Naive B cell (primary cell): ENCODE measurements at regions not wholly inside any gene's neighbourhood (a gene's known extent, or its start where the extent isn't known, plus 50 kb on each side); places are given as distances from the start of the nearest gene placed in this dataset.
A peak's percentile ranks its signal among the peaks of the same experiment; 100 is the strongest.

ENCODE experiments used
- ATAC-seq, 2 donors: fragments of 150-1000 bp; cut with Tn5 transposase; 2 replicates each; pipeline ENCODE4 v1.10.0; 2021; ENCODE audit warnings: low read depth in 2 of 2, mild to moderate bottlenecking in 2 of 2, moderate library complexity in 2 of 2
- DNase-seq: peaks from one replicate; pipeline ENCODE4 v3.0.0; 2022
- H3K27ac Mint-ChIP-seq, 6 donors: one replicate each; pipeline ENCODE4 v1.8.0; 2020 to 2022; ENCODE audit warnings: mild to moderate bottlenecking in 6 of 6, mixed read lengths in 6 of 6, moderate library complexity in 5 of 6, inconsistent platforms in 2 of 6
- H3K27me3 Mint-ChIP-seq, 3 donors: one replicate each; pipeline ENCODE4 v1.8.0; 2021 to 2022; ENCODE audit warnings: mixed read lengths in 3 of 3, mild to moderate bottlenecking in 1 of 3
- H3K36me3 Mint-ChIP-seq, 2 donors: one replicate each; pipeline ENCODE4 v1.8.0; 2020 to 2022; ENCODE audit warnings: mixed read lengths in 2 of 2, inconsistent platforms in 1 of 2, mild to moderate bottlenecking in 1 of 2
- H3K4me1 Mint-ChIP-seq, 3 donors: one replicate each; pipeline ENCODE4 v1.8.0; 2020 to 2022; ENCODE audit warnings: mixed read lengths in 3 of 3, inconsistent platforms in 1 of 3, mild to moderate bottlenecking in 1 of 3, moderate library complexity in 1 of 3
- H3K4me3 Mint-ChIP-seq, 8 donors: one replicate each; pipeline ENCODE4 v1.8.0; 2020 to 2022; ENCODE audit warnings: mild to moderate bottlenecking in 8 of 8, mixed read lengths in 8 of 8, moderate library complexity in 8 of 8, inconsistent platforms in 2 of 8
- H3K9me3 Mint-ChIP-seq, 7 donors: one replicate each; pipeline ENCODE4 v1.8.0; 2020 to 2022; ENCODE audit warnings: mixed read lengths in 7 of 7, mild to moderate bottlenecking in 5 of 7, inconsistent platforms in 2 of 7, moderate library complexity in 1 of 7

DNA sequence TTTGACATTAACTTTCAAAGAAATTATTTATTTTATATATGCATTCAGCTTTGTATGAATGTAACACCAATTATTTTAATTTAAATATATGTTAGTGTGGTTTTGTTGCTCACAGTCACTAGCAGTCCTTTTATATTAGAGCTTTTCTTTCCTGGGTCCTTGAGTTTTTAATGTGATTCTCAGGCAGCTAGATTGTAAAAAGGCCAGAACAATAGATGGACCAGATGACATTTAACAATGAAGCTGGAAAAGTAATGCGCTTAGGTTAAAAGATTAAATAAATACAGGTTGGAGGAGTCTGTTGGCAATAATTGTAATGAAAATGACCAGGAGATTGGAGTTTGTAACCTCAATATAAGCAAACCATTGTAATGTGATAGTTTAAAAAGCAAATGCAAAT is 171.1 kb downstream of the FTCDNL1 start:
- DNase-seq: no peak
- H3K4me1 Mint-ChIP-seq: no peaks in the 10 kb centered on the region
- H3K27ac Mint-ChIP-seq: no peak overlapping the region
- H3K36me3 Mint-ChIP-seq: no peaks in the 10 kb centered on the region
- ATAC-seq: no peak
- H3K9me3 Mint-ChIP-seq: no peaks in the 10 kb centered on the region
- H3K4me3 Mint-ChIP-seq: no peak overlapping the region
- peaks cover 10 to 31% (median 16%) of the 10 kb centered on the region in 3 donors for H3K27me3 Mint-ChIP-seq

DNA sequence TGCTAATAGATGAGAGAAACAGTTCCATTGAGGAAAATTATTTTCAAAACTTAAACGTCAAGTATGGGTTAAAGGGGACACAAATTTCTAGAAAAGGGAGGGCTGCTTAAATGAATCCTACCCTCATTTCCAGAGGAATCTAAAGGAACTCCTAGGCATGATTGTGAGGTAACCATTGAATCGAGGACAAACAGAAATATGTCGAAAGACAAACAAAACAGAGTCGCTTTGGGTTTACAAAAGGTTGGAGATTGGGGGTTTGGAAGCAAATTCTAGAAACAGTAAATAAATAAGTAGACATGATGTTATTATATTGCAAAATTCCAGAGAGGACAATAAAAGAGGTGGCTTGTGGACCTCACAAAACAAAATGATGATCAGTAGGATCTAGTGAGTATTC is 173.1 kb downstream of the FTCDNL1 start:
- H3K36me3 Mint-ChIP-seq: no peaks in the 10 kb centered on the region
- no peak overlapping the region for H3K27ac Mint-ChIP-seq
- no peak for ATAC-seq
- no peak for DNase-seq
- H3K9me3 Mint-ChIP-seq: no peaks in the 10 kb centered on the region
- no peaks in the 10 kb centered on the region for H3K4me1 Mint-ChIP-seq
- no peak overlapping the region for H3K4me3 Mint-ChIP-seq
- H3K27me3 Mint-ChIP-seq: peaks cover 11 to 33% (median 17%) of the 10 kb centered on the region in 3 donors

DNA sequence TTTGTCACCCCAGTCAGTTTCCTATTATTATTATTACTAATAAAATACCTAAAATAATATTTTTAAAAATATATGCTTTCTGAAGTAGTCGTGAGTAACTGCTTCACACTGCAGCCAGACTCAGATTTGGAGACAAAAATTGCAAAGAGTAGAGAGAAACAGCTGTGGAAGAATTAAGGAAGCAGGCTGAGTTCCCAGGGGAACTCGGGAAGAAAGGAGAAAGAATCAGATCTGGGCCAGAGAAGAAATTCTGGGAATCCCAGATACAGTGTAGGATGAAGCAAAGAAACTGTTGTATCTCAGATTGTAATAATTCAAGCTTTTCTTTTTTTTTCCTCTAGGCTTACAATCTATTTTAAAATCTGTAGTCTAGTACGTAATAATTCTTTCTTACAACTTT is 182.3 kb downstream of the FTCDNL1 start:
- Mint-ChIP-seq H3K27ac (no peak overlapping the region), H3K36me3 (no peaks in the 10 kb centered on the region), H3K4me3 (no peak overlapping the region), H3K9me3 (peaks cover 0 to 3% (median 0%) of the 10 kb centered on the region in 7 donors), H3K27me3 (peaks cover 6 to 14% (median 10%) of the 10 kb centered on the region in 3 donors), H3K4me1 (no peaks in the 10 kb centered on the region)
- ATAC-seq (no peak), DNase-seq (no peak)

DNA sequence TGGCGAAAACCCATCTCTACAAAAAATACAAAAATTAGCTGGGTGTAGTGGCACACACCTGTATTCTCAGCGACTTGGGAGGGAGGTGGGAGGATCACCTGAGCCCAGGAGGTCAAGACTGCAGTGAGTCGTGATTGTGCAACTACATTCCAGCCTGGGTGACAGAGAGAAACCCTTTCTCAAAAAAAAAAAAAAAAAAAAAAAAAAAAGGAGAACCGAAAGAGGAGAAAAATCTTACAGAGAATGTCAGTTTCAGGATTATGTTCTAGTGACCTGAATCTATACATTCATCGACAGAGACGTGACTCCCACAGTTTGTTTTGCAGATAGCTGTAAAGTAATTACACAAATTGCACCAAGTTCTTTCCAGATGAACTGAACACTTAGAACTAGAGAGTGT is 187.8 kb downstream of the FTCDNL1 start:
- peaks cover 0 to 2% (median 0%) of the 10 kb centered on the region in 3 donors for H3K4me1 Mint-ChIP-seq
- H3K4me3 Mint-ChIP-seq: no peak overlapping the region
- peaks cover 0 to 10% (median 0%) of the 10 kb centered on the region in 7 donors for H3K9me3 Mint-ChIP-seq
- H3K36me3 Mint-ChIP-seq: peaks cover 0 to under 1% of the 10 kb centered on the region in 2 donors
- ATAC-seq (no peak), DNase-seq (no peak)
- no peak overlapping the region for H3K27ac Mint-ChIP-seq
- H3K27me3 Mint-ChIP-seq: peaks cover 11 to 19% (median 15%) of the 10 kb centered on the region in 3 donors

DNA sequence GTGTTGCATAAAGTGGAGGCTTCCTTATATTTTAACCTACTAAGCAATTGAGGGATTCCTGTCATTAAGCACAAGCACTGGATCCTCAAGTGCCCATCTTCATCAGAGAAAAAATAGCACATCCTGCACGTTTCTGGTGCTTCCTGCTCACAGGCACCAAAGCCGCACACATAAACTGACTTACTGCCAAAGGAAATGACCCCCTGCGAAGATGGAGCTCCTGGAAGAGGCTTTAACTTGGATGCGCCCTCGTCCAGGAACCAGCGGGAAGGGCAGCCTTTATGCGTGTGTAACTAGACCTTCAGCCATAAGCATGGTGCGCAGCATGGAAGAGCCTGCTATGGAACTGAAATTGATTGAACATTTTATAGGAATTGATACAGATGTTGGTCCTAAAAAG is 188.7 kb downstream of the FTCDNL1 start:
- no peak for ATAC-seq
- peak overlapping the region in 1 of 8 donors; percentile 28 for H3K4me3 Mint-ChIP-seq
- peaks cover 20 to 26% (median 23%) of the 10 kb centered on the region in 3 donors for H3K27me3 Mint-ChIP-seq

DNA sequence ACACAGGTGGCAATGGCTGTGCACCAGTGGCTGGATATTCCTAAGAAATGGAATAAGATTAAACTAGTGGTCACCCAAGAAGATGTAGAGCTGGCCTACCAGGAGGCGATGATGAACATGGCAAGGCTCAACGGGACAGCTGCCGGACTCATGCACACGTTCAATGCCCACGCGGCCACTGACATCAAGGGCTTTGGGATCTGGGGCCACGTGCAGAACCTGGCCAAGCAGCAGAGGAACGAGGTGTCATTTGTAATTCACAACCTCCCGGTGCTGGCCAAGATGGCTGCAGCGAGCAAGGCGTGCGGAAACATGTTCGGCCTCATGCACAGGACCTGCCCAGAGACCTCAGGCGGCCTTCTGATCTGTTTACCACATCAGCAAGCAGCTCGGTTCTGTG is 190.8 kb downstream of the FTCDNL1 start:
- DNase-seq (no peak), ATAC-seq (no peak)
- Mint-ChIP-seq H3K27ac (no peak overlapping the region), H3K9me3 (peaks cover 4 to 30% (median 14%) of the 10 kb centered on the region in 7 donors), H3K36me3 (peaks cover 13 to 16% of the 10 kb centered on the region in 2 donors), H3K27me3 (peaks cover 27 to 33% (median 30%) of the 10 kb centered on the region in 3 donors), H3K4me3 (no peak overlapping the region), H3K4me1 (peaks cover 0 to 2% (median 0%) of the 10 kb centered on the region in 3 donors)

More for the DNA sequence above, 188.7 kb downstream of the FTCDNL1 start:
- DNase-seq: no peak
- Mint-ChIP-seq H3K4me1 (peaks cover 0 to 2% (median 0%) of the 10 kb centered on the region in 3 donors), H3K27ac (no peak overlapping the region), H3K9me3 (peaks cover 1 to 16% (median 7%) of the 10 kb centered on the region in 7 donors), H3K36me3 (peaks cover 3 to 9% of the 10 kb centered on the region in 2 donors)

DNA sequence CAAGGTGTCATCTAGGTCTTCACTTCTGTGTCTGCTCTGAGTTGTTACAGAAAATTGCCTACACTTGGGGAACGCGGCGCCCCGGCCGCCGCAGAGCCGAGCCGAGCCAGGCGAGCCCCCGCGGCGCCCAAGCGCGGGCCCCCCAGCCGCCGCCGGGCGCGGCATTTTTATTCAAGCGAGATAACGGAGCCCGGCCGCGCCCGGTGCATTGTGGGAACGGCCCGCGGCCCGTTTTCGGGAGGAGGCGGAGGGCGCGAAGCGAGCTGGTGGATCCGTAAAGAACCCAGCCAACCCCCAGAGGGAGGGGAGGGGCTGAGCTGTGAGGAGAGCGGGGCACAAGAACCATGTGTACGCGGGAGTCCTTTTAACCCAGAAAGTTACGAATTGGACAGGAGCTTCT is 191.8 kb downstream of the FTCDNL1 start:
- ATAC-seq: peak; percentile 18 to 21
- H3K4me3 Mint-ChIP-seq: peak overlapping the region in 1 of 8 donors; percentile 8

DNA sequence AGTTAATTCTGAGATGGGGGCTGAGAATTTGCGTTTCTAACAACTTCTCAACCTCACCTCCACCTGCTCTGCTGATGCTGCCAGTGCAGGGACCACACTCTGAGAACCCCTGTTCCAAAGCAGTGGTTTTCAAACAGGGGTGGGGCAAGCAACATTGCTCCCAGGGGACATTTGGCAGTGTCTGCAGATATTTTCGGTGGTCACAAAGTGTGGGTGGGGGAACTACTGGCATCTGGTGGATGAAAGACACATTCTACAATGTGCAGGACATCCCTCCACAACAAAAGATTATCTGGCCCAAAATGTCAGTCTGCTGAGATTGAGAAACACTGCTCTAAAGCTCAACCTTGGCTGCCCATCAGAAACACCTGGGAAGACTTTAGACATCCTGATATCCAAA is 188.7 kb upstream of the SATB2 start:
- Mint-ChIP-seq H3K4me3 (no peak overlapping the region), H3K27ac (no peak overlapping the region), H3K36me3 (no peaks in the 10 kb centered on the region), H3K9me3 (peaks cover 0 to 20% (median 0%) of the 10 kb centered on the region in 7 donors), H3K27me3 (peaks cover 4 to 14% (median 11%) of the 10 kb centered on the region in 3 donors), H3K4me1 (peaks cover 0 to 5% (median 0%) of the 10 kb centered on the region in 3 donors)
- DNase-seq (no peak), ATAC-seq (no peak)

More for the DNA sequence above, 191.8 kb downstream of the FTCDNL1 start:
- H3K4me1 Mint-ChIP-seq: peaks cover 0 to 2% (median 0%) of the 10 kb centered on the region in 3 donors
- peaks cover 13 to 16% of the 10 kb centered on the region in 2 donors for H3K36me3 Mint-ChIP-seq
- peaks cover 27 to 33% (median 30%) of the 10 kb centered on the region in 3 donors for H3K27me3 Mint-ChIP-seq
- no peak overlapping the region for H3K27ac Mint-ChIP-seq
- H3K9me3 Mint-ChIP-seq: peaks cover 4 to 40% (median 19%) of the 10 kb centered on the region in 7 donors
- DNase-seq: no peak

DNA sequence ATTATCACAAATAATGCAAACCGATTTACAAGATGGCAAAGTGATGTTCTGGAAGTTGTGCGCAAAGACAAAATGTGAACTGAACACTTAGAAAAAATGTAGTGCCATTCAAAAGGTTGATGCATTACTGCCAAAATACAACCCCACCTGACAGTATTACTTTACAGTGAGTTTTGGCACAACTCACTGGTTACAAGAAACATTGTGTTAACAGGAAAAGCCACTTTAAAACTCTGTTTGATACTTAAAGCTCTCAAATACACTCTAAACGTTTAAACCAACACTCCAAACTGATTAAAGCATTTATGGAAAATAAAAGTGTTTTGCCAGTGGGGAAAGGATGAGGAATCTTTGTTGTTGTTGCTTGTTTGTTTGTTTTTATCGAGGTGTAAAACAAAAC is 173.4 kb upstream of the SATB2 start:
- Mint-ChIP-seq H3K4me3 (no peak overlapping the region), H3K36me3 (no peaks in the 10 kb centered on the region), H3K9me3 (no peaks in the 10 kb centered on the region), H3K27me3 (no peaks in the 10 kb centered on the region), H3K27ac (no peak overlapping the region), H3K4me1 (no peaks in the 10 kb centered on the region)
- ATAC-seq (no peak), DNase-seq (no peak)

DNA sequence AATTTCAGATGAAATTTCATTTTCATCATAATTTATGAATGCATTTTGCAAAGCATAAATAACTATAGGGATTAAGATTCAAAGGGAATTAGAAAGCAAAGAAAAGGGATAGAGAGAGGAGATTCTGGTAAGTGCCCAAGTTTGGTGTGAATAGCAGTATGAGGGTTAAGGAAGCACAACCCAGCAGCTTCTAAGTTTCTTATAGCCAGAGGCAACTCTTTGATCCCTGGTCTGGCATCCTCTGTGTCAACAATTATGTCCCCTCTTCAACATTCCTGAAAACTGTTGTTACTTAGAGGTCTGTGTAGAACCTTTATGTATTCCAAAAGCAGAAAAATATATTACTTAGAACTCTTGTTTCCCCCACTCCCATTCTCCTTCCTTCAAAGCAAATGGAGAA is 171.6 kb upstream of the SATB2 start:
- no peak overlapping the region for H3K4me3 Mint-ChIP-seq
- peaks cover 0 to 10% (median 0%) of the 10 kb centered on the region in 3 donors for H3K27me3 Mint-ChIP-seq

DNA sequence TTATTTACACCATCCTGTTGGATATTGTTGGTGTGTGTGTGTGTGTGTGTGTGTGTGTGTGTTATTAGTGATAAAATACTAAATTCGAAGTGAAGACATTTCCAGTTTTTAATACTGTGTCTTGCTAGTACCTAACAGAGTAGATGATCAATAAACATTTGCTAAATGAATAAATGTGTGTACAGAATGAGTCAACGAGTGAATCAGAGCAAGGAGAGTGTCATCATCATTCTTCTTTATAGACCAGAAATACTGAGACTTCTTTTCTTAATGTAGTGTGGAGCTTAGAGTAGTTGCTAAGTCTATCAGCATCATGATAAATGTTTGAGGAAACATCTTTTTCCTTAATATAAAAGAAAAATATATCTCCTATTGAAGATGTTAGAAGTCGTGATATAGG is 169.7 kb upstream of the SATB2 start:
- Mint-ChIP-seq H3K36me3 (no peaks in the 10 kb centered on the region), H3K27ac (no peak overlapping the region), H3K4me3 (no peak overlapping the region), H3K4me1 (no peaks in the 10 kb centered on the region), H3K27me3 (peaks cover 0 to 10% (median 0%) of the 10 kb centered on the region in 3 donors), H3K9me3 (no peaks in the 10 kb centered on the region)
- ATAC-seq (no peak), DNase-seq (no peak)

More for the DNA sequence above, 171.6 kb upstream of the SATB2 start:
- Mint-ChIP-seq H3K9me3 (no peaks in the 10 kb centered on the region), H3K27ac (no peak overlapping the region), H3K4me1 (no peaks in the 10 kb centered on the region), H3K36me3 (no peaks in the 10 kb centered on the region)
- DNase-seq: no peak
- ATAC-seq: no peak

DNA sequence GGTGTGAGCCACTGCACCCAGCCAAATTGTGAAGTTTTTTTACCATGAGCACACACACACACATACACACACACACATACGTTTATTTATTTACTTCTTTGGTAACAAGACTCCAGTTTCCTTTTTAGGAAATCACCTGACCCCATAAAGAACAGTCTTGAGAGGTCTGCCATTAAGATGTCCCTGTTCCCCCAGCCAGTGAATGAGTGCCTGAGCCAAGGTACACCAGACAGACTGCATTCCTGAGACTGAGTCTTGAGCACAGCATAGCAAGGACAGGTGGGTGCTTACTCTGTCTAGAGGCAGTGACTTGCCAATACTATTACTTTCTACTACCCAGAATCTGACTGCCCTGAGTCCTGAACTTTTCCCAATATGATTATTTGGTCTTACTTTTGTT is 167.2 kb upstream of the SATB2 start:
- no peaks in the 10 kb centered on the region for H3K9me3 Mint-ChIP-seq
- no peak overlapping the region for H3K27ac Mint-ChIP-seq
- peaks cover 0 to 10% (median 8%) of the 10 kb centered on the region in 3 donors for H3K27me3 Mint-ChIP-seq
- no peak for ATAC-seq
- no peaks in the 10 kb centered on the region for H3K4me1 Mint-ChIP-seq
- H3K4me3 Mint-ChIP-seq: no peak overlapping the region
- no peaks in the 10 kb centered on the region for H3K36me3 Mint-ChIP-seq
- DNase-seq: no peak

DNA sequence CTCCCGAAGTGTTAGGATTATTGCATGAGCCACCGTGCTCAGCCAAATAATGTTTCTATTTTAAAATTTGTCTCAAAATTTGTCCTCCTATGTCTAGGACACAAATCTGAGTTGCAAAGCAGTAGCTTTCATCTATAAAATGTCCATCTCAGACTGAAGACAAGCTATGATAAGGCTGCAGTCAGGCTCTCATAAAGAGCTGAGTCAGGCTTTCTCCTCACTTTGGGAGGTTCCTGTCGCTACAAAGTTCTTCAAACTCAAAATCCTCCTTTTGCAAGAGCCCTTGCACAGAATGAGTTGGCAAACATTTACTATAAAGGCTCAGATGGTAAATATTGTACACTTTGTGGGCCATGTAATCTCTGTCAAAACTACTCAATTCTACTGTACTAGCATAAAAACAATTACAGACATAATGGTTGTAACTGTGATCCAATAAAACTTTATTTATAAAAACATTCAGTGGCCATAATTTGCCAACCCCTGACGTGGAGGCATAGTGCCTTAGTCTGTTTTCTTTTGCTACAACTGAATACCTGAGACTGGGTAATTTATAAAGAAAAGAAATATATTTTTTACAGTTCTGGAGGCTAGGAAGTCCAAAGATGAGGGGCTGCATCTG is 154.9 kb upstream of the SATB2 start:
- Mint-ChIP-seq H3K27me3 (peaks cover 0 to 6% (median 4%) of the 10 kb centered on the region in 3 donors), H3K9me3 (peaks cover 0 to 5% (median 1%) of the 10 kb centered on the region in 7 donors), H3K4me1 (no peaks in the 10 kb centered on the region), H3K4me3 (no peak overlapping the region), H3K27ac (no peak overlapping the region), H3K36me3 (no peaks in the 10 kb centered on the region)
- ATAC-seq (no peak), DNase-seq (no peak)

DNA sequence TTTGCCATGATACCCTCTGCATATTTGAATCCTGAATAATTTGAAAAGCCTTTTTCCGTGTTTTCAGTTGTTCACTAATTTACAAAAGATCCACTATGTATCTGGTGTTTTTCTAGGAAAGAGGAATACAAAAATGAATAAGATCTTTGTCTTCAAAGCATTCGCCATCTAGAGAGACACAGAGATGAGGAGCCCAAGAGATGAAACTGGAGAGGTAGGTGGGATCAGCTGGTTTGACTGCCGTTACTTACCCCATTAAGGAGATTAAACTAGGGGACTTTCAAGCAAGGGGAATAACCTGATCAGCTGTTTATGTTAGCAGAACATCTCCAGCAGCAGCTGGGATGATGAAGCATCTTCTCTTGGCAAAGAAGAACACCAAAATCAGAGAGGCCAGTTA is 150.2 kb upstream of the SATB2 start:
- ATAC-seq: no peak
- Mint-ChIP-seq H3K9me3 (peaks cover 0 to 5% (median 1%) of the 10 kb centered on the region in 7 donors), H3K36me3 (no peaks in the 10 kb centered on the region), H3K27me3 (no peaks in the 10 kb centered on the region), H3K4me1 (peaks cover 8 to 9% (median 9%) of the 10 kb centered on the region in 3 donors), H3K4me3 (no peak overlapping the region), H3K27ac (no peak overlapping the region)
- DNase-seq: no peak
